Trophoblast cell (in vitro differentiated cells and primary cell): ENCODE measurements at regions not wholly inside any gene's neighbourhood (a gene's known extent, or its start where the extent isn't known, plus 50 kb on each side); places are given as distances from the start of the nearest gene placed in this dataset.

Experiments
- DNase-seq, 2 donors: peaks; one replicate each; pipeline ENCODE4 v3.0.0-alpha.2; 2016
- H2AFZ ChIP-seq: 2 replicates; pipeline ENCODE4 v1.6.1; 2013; ENCODE audit warnings: low read length, moderate library complexity, mild to moderate bottlenecking; ENCODE audit not compliant: insufficient read depth, poor library complexity
- H2AK5ac ChIP-seq: 2 replicates; pipeline ENCODE4 v1.6.1; 2013; ENCODE audit warnings: mild to moderate bottlenecking, low read length
- H2BK120ac ChIP-seq: 2 replicates; pipeline ENCODE4 v1.6.1; 2013; ENCODE audit warnings: low read length, mild to moderate bottlenecking, moderate library complexity; ENCODE audit not compliant: insufficient read depth, poor library complexity
- H2BK12ac ChIP-seq: 2 replicates; pipeline ENCODE4 v1.6.1; 2013; ENCODE audit warnings: mild to moderate bottlenecking, low read length, moderate library complexity
- H2BK5ac ChIP-seq: 2 replicates; pipeline ENCODE4 v1.6.1; 2013; ENCODE audit warnings: low read length, low read depth, moderate library complexity, mild to moderate bottlenecking; ENCODE audit not compliant: poor library complexity
- H3K14ac ChIP-seq: 2 replicates; pipeline ENCODE4 v1.6.1; 2013; ENCODE audit warnings: mild to moderate bottlenecking, low read length
- H3K18ac ChIP-seq: 2 replicates; pipeline ENCODE4 v1.6.1; 2013; ENCODE audit warnings: mild to moderate bottlenecking, low read length
- H3K23ac ChIP-seq: 2 replicates; pipeline ENCODE4 v1.6.1; 2013; ENCODE audit warnings: low read length
- H3K27ac ChIP-seq: 2 replicates; pipeline ENCODE4 v1.5.1; 2013; ENCODE audit warnings: low read depth, mild to moderate bottlenecking, inconsistent platforms, low read length, moderate library complexity
- H3K27me3 ChIP-seq: 2 replicates; pipeline ENCODE4 v1.6.1; 2013; ENCODE audit warnings: inconsistent platforms, mild to moderate bottlenecking, low read length, moderate library complexity; ENCODE audit not compliant: insufficient read depth
- H3K36me3 ChIP-seq, 2 experiments: 1 replicate in 1 of 2; 2 replicates in 1 of 2; pipeline ENCODE4 v1.6.1; 2013; ENCODE audit warnings: low read length in 2 of 2, mild to moderate bottlenecking in 2 of 2, moderate library complexity in 1 of 2; ENCODE audit not compliant: insufficient read depth in 2 of 2, control insufficient read depth in 1 of 2
- H3K4ac ChIP-seq: 2 replicates; pipeline ENCODE4 v1.6.1; 2013; ENCODE audit warnings: low read depth, mild to moderate bottlenecking, low read length, moderate library complexity
- H3K4me1 ChIP-seq, 2 experiments: 1 replicate in 1 of 2; 2 replicates in 1 of 2; pipeline ENCODE4 v1.6.1; 2013; ENCODE audit warnings: low read length in 2 of 2, mild to moderate bottlenecking in 2 of 2, moderate library complexity in 1 of 2; ENCODE audit not compliant: insufficient read depth in 2 of 2, control insufficient read depth in 1 of 2
- H3K4me2 ChIP-seq: 2 replicates; pipeline ENCODE4 v1.6.1; 2013; ENCODE audit warnings: inconsistent platforms, mild to moderate bottlenecking, low read length, moderate library complexity
- H3K4me3 ChIP-seq: 2 replicates; pipeline ENCODE4 v1.5.1; 2013; ENCODE audit warnings: mild to moderate bottlenecking, low read depth, low read length, inconsistent platforms
- H3K79me1 ChIP-seq: one replicate; pipeline ENCODE4 v1.6.1; 2013; ENCODE audit warnings: low read length
- H3K79me2 ChIP-seq: 2 replicates; pipeline ENCODE4 v1.6.1; 2013; ENCODE audit warnings: low read length, mild to moderate bottlenecking; ENCODE audit not compliant: control insufficient read depth, insufficient read depth, poor library complexity
- H3K9ac ChIP-seq: 2 replicates; pipeline ENCODE4 v1.6.1; 2013; ENCODE audit warnings: mild to moderate bottlenecking, low read length
- H3K9me3 ChIP-seq: 2 replicates; pipeline ENCODE4 v1.6.1; 2013; ENCODE audit warnings: low read depth, mild to moderate bottlenecking, control low read depth, inconsistent platforms, low read length; ENCODE audit not compliant: insufficient read depth
- H4K12ac ChIP-seq: 2 replicates; pipeline ENCODE4 v1.6.1; 2013; ENCODE audit warnings: low read depth, mild to moderate bottlenecking, low read length, moderate library complexity
- H4K8ac ChIP-seq: 2 replicates; pipeline ENCODE4 v1.6.1; 2013; ENCODE audit warnings: low read depth, mild to moderate bottlenecking, low read length, moderate library complexity
- H4K91ac ChIP-seq: one replicate; pipeline ENCODE4 v1.6.1; 2013; ENCODE audit warnings: low read depth, mild to moderate bottlenecking, low read length, moderate library complexity
- WGBS: extraction: QIAGEN DNeasy Blood & Tissue Kit; methylation state at CpG from one replicate; pipeline ENCODE4 v1.1.7; 2013; ENCODE audit warnings: missing lambda C conversion rate; ENCODE audit not compliant: insufficient read length, insufficient coverage; ENCODE audit errors: extremely low coverage; 5-methylcytosine and 5-hydroxymethylcytosine counted together

GRCh38 chr6:22621701-22622100, 52.3 kb downstream of the HDGFL1 start:
- no peak overlapping the region for H2AK5ac ChIP-seq

DNA sequence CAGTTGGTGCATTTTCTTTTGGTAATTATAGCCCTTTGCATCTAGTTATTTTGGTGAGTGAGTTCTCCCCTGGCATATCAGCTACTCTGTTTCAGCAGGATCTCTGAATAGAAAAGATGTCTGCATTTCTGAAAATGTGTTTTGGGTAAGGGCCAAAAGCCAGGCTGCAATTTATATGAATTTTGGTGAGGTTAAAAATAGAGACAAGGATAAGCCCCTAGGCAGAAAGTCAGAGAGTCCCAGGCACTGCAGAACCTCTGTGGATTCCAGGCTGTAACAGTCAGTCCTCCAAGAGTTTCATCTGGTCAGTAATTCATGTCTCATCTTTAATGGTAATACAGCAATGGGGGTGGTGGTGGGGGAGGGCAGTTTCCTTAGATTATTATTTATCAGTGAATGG, 53.0 kb downstream of the HDGFL1 start:
- Histone ChIP-seq H2AFZ (no peak overlapping the region), H2BK120ac (no peak overlapping the region), H3K9me3 (no peaks in the 10 kb centered on the region), H3K4ac (no peak overlapping the region), H2BK12ac (no peak overlapping the region), H4K91ac (no peak overlapping the region), H3K23ac (no peak overlapping the region), H3K18ac (no peak overlapping the region), H3K14ac (no peak overlapping the region), H4K12ac (no peak overlapping the region), H3K79me1 (no peaks in the 10 kb centered on the region), H2BK5ac (no peak overlapping the region), H3K9ac (no peak overlapping the region), H3K36me3 (no peaks in the 10 kb centered on the region), H3K79me2 (no peaks in the 10 kb centered on the region), H3K4me2 (no peak overlapping the region), H3K27me3 (no peaks in the 10 kb centered on the region), H3K4me1 (no peaks in the 10 kb centered on the region), H4K8ac (no peak overlapping the region), H3K4me3 (no peak overlapping the region), H3K27ac (no peak overlapping the region), H2AK5ac (no peak overlapping the region)
- no peak for DNase-seq

More at GRCh38 chr6:22621701-22622100, 52.3 kb downstream of the HDGFL1 start:
- H2BK12ac ChIP-seq, result no peak overlapping the region
- H3K9me3 ChIP-seq, result no peaks in the 10 kb centered on the region
- H3K27ac ChIP-seq, result no peak overlapping the region
- H3K9ac ChIP-seq, result no peak overlapping the region
- H4K12ac ChIP-seq, result no peak overlapping the region
- no peak overlapping the region for H3K18ac ChIP-seq
- H3K4ac ChIP-seq, result no peak overlapping the region
- no peaks in the 10 kb centered on the region for H3K79me2 ChIP-seq
- no peaks in the 10 kb centered on the region for H3K36me3 ChIP-seq
- H4K91ac ChIP-seq, result no peak overlapping the region
- no peak overlapping the region for H3K14ac ChIP-seq
- no peak overlapping the region for H2BK5ac ChIP-seq
- no peak overlapping the region for H2BK120ac ChIP-seq
- H3K4me2 ChIP-seq, result no peak overlapping the region
- no peaks in the 10 kb centered on the region for H3K27me3 ChIP-seq
- no peaks in the 10 kb centered on the region for H3K79me1 ChIP-seq
- no peaks in the 10 kb centered on the region for H3K4me1 ChIP-seq
- no peak overlapping the region for H3K4me3 ChIP-seq
- no peak overlapping the region for H2AFZ ChIP-seq
- no peak overlapping the region for H3K23ac ChIP-seq
- DNase-seq, result no peak
- H4K8ac ChIP-seq, result no peak overlapping the region

DNA sequence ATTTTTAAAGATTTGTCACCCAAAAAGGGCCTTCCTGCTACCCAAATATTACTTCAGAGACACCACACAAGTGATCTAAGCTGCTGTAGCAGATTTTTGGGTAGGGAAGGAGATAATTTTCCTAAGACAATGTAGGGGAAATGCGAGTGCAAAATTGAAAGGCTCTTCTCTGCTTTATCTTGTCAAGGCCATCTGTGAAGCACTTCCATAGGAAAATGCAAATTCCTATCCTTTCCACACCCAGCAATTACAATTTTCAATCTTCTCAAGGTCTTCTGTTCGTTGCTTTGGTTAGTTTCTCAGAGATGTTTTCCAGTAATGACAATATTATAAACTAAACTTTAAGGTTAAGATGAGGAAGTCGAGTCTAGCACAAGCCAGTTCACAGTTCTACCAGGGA, 53.4 kb downstream of the HDGFL1 start:
- Histone ChIP-seq H2BK5ac (no peak overlapping the region), H3K18ac (no peak overlapping the region), H3K36me3 (no peaks in the 10 kb centered on the region), H3K4me2 (no peak overlapping the region), H3K79me2 (no peaks in the 10 kb centered on the region), H2BK12ac (no peak overlapping the region), H2AK5ac (no peak overlapping the region), H2AFZ (no peak overlapping the region), H3K4me1 (no peaks in the 10 kb centered on the region), H3K4me3 (no peak overlapping the region), H3K23ac (no peak overlapping the region), H3K27ac (no peak overlapping the region), H3K9ac (no peak overlapping the region), H2BK120ac (no peak overlapping the region), H3K79me1 (no peaks in the 10 kb centered on the region), H3K14ac (no peak overlapping the region), H4K91ac (no peak overlapping the region), H4K12ac (no peak overlapping the region), H3K27me3 (no peaks in the 10 kb centered on the region), H3K9me3 (no peaks in the 10 kb centered on the region), H4K8ac (no peak overlapping the region), H3K4ac (no peak overlapping the region)
- WGBS, result no CpG with 5 or more reads among the region's 3 CpGs
- no peak for DNase-seq

DNA sequence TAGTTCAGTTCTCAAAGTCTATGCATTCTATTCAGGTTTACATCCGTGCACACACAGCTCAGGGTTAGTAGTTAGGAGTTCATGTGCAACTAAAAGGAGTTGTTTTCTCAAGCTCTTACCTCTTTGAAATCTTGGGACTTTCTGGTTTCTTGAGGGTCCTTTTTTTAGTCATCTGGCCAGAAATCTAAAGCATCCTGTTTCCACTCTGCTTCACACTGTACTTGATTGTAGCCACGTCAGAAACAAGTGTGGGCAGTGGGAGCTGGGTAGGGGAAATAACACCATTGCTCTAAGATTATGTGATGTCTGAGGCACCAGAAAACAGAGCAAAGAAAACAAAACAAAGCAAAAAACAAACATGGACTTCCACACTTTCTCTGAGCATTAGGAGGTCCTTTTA, 58.3 kb downstream of the HDGFL1 start:
- H3K23ac ChIP-seq, result no peak overlapping the region
- no peak for DNase-seq
- no peak overlapping the region for H3K4me2 ChIP-seq
- no CpG with 5 or more reads among the region's 2 CpGs for WGBS
- no peak overlapping the region for H3K4me3 ChIP-seq
- no peaks in the 10 kb centered on the region for H3K9me3 ChIP-seq
- no peak overlapping the region for H2BK5ac ChIP-seq
- H3K4ac ChIP-seq, result no peak overlapping the region
- H4K8ac ChIP-seq, result no peak overlapping the region
- no peak overlapping the region for H4K91ac ChIP-seq
- H2BK120ac ChIP-seq, result no peak overlapping the region
- H4K12ac ChIP-seq, result no peak overlapping the region
- H3K79me1 ChIP-seq, result no peaks in the 10 kb centered on the region
- H3K18ac ChIP-seq, result no peak overlapping the region
- H2BK12ac ChIP-seq, result no peak overlapping the region
- no peak overlapping the region for H2AK5ac ChIP-seq
- H3K79me2 ChIP-seq, result no peaks in the 10 kb centered on the region
- H3K4me1 ChIP-seq, result peaks cover 0 to 2% of the 10 kb centered on the region in 2 experiments
- no peak overlapping the region for H3K27ac ChIP-seq
- no peaks in the 10 kb centered on the region for H3K27me3 ChIP-seq
- H3K14ac ChIP-seq, result no peak overlapping the region
- H3K36me3 ChIP-seq, result no peaks in the 10 kb centered on the region
- no peak overlapping the region for H2AFZ ChIP-seq
- H3K9ac ChIP-seq, result no peak overlapping the region

- Histone ChIP-seq H3K18ac (no peak overlapping the region), H2BK120ac (no peak overlapping the region), H4K12ac (no peak overlapping the region), H3K23ac (no peak overlapping the region), H3K4ac (no peak overlapping the region), H4K91ac (no peak overlapping the region), H3K79me1 (no peaks in the 10 kb centered on the region), H2BK12ac (no peak overlapping the region), H3K27ac (no peak overlapping the region), H3K27me3 (no peaks in the 10 kb centered on the region), H4K8ac (no peak overlapping the region), H3K9me3 (no peaks in the 10 kb centered on the region), H2BK5ac (no peak overlapping the region), H3K14ac (no peak overlapping the region), H2AK5ac (no peak overlapping the region), H3K4me1 (peaks cover 0 to 2% of the 10 kb centered on the region in 2 experiments), H2AFZ (no peak overlapping the region), H3K4me2 (no peak overlapping the region), H3K79me2 (no peaks in the 10 kb centered on the region), H3K36me3 (no peaks in the 10 kb centered on the region), H3K9ac (no peak overlapping the region), H3K4me3 (no peak overlapping the region)
- no peak for DNase-seq
- WGBS, result no CpG with 5 or more reads among the region's 2 CpGs
These were observed 61.7 kb downstream of the HDGFL1 start for GRCh38 chr6:22631091-22631490.
